ENCODE measurements at regions not wholly inside any gene's neighbourhood (a gene's known extent, or its start where the extent isn't known, plus 50 kb on each side); places are given as distances from the start of the nearest gene placed in this dataset.

DNA sequence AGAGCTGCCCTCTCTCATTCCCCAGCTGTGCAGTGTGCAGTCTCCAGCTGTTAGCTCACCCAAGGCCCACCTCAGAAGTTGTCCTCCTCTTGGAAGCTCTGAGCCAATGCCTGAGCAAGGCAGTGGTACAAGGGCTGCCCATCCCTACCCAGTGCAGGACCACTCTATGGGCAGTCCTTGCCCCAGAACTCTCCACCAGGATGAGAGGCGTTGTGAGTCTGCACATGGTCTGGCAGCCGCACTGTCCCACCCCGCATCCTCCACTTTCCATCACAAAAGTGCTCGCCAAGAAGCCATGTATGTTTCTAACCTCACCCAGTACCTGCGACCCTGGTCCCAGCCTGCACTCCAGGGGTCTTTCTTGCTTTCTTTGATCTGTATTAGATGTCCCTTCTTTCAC is 175.1 kb upstream of the PMEPA1 start:
- DNase-seq (ENCODE audit: extremely low read depth in 1 of 2, low read depth in 1 of 2), result no peak

DNA sequence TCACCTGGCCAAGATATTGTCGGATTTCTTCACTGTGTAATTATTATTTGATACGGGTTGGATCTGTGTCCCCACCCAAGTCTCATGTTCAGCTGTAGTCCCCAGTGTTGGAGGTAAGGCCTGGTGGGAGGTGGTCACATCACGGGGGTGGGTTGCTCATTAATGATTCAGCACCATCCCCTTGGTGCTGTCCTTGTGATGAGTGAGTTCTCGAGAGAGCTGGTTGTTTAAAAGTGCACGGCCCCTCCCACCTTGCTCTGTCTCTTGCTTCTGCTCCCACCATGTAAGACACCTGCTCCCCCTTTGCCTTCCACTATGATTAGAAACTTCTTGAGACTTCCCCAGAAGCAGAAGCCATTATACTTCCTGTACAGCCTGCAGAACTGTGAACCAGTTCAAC is 173.9 kb upstream of the PMEPA1 start:
- no peak for DNase-seq (ENCODE audit: extremely low read depth in 1 of 2, low read depth in 1 of 2)

DNA sequence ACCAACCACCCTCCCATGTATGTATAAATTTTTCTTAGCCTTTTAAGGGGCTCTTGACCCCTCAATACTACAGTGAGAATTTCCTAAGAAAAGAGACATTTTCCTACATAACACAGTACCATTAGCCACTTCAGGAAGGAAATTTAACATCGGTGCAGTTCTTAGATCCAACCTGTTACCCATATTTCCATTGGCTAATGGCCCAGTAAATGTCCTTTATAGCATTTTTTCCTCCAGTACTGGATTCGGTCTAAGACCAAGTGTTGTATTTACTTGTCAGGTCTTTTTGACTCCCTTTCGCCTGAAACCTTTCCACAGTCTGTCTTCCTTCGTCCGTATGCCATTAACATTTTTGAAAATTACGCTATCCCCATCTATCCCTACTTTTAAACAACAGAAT is 173.4 kb upstream of the PMEPA1 start:
- DNase-seq (ENCODE audit: extremely low read depth in 1 of 2, low read depth in 1 of 2), result no peak

DNA sequence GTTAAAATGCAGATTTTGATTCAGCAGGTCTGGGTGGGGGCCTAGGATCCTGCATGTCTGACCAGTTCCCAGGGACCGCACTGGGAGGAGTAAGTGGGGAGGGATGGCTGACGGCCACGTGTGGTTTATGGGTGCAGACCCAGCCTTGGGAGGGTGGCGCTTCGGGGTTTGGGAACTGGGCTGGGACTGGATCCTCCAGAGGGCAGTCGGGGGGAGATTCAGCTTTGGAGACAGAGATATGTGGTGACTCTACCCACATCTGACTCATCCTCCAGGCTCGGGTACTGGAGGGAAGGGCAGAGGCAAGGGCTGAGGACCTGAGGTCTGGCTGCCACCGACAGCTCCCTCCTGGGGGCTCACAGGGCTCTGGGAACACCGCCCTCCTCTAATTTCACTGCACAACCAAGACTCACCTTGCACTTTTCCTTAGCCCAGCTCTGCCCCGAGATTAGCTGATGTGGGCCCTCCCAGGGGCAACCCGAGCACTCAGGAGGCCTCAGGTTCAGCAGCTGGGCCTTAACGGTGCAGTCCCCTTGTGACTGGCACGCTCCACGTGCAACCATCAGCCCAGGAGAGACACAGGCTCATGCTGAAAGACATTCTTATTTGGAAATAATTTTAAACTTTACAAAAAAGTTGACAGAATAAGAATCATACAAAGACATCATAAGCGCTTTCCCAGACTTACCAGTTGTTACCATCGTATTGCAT is 172.8 kb upstream of the PMEPA1 start:
- no peak for DNase-seq (ENCODE audit: extremely low read depth in 1 of 2, low read depth in 1 of 2)

DNA sequence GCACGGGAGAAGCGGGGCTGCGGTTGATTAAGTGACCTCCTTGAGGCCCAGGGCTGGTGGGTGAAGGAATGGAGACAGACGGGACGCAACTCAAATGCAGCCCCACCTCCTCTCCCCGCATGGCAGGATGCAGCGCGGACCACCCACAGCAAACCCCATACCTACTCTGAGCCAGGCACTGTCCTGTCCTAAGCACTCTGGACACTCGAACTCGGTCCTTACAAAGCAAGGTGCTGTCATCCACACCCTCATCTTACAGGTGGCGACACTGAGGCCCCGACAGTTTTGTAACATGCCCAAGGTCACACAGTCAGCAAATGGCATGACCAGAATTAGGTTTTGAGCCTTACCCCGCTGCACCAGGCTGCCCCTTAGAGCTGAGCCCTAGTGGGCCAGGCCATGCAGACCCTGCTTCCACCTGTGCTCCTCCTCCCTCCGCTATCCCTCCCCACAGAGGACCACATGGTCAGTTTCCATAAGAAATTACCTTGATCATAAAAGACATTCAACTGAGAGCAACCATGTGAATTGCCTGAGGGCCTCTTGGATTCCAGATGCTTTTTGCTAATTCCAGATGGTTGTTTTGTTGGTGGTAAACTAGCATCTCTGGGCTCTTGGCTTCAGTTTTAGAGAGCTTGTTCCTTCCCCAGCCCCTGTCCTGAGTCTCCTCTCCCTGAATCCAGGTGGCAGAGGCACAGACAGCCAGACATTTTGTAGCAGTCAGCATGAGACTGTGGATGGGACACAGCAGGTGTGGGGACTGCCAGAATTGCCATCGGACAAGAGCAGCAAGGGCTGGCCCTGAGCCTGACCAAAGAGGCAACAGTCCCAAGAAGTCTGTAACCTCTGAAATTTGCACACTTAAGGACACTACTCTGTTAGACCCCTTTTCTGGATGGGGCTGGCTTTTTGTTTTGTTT is 171.9 kb upstream of the PMEPA1 start:
- DNase-seq (ENCODE audit: extremely low read depth in 1 of 2, low read depth in 1 of 2), result no peak

DNA sequence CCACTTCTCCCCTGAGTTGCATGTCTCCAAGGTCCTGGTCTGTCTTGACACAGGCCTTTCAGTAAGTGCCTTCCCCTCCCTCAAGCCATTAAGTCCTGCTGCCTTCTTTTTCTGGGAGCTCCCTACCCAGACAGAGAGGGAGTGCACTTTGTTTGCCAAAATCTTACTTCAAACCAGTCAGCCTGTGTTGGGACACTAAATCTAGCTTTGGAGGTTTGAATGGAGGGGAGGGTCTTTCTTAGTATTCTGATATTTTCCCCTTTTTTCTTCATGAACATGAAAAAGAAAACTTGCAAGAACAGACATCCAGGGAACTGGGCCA is 170.7 kb upstream of the PMEPA1 start:
- no peak for DNase-seq (ENCODE audit: extremely low read depth in 1 of 2, low read depth in 1 of 2)

DNA sequence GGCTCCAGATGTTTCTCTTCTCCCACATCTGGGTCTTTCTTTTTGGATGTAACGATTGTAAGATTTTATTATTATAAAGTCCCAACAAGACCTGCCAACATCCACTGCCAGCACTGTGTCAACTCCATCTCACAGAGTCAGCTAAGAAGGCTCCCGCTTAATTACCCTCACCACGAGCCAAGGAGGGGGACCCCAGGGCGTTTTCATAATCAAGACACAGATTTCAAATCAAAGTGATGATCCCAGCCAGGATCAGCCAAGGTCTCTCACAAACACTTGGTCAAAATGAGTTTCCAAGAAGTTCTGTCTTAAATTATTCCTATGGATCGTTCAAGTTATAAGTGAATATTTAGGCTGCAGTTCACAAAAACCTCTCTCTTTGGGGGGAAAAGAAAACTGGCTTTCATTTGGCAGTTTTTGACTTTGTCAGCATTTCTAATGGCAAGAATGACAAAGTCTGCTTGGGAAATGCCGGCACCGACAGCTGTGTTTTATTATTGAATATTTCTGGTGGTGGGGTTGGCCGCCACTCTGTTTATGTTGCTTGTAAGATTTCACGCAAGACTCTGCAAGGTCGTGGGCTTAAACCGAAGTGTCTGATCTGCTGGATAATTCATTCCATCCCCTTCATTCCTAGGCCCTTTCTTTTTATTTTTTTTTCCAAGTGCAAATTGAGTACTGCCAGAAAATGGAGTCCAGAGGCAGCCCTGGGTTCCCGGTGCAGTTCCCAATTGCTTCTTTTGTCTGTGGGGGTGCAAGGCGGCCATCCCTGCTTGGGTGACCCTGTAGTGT is 170.2 kb upstream of the PMEPA1 start:
- DNase-seq (ENCODE audit: extremely low read depth in 1 of 2, low read depth in 1 of 2), result no peak

DNA sequence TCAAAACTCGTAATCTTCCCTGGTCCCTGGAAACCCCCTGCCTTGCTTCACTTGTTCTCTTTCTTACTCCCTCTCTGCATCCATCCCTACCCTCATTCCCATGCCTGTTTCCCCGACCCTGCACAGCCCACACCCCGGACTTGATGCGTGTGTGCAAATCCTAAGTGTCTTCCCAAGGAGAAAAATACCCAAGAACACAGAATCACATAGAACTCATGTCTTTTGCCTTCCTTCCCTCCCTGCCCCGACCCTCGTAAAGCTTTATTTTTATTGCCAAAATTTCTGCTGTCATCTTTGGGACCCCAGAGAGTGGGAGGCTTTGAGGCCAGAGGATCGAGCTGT is 169.6 kb upstream of the PMEPA1 start:
- DNase-seq (ENCODE audit: extremely low read depth in 1 of 2, low read depth in 1 of 2), result no peak

DNA sequence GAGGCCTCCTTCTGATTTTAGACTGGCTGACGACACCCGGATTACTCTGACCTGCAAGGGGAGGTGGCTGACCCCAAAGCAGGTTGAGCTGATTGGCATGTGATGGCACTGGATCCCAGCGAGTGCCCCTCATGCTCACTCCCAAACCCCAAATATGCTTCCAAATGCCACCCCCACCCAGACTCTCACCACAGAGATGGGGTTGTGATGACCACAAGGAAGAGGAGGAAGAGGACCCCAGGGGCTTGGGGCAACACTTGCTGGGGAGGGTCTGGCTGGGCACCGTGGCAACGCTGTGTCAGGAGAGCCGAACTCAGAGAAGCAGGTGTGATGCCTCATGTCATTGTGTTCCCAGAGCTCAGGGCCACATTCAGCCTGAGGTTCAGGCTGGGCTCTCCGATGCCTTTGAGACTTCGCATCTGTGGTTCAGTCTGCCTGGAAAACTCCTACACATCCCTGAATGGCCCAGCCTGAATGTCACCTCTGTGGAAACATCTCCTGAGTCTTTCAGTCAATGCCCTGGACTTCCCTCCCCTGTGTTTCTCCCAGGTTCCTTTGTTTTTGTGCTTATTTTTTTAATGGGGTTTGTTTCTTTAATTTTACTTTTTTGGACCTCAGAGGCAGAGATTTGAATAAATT is 169.1 kb upstream of the PMEPA1 start:
- DNase-seq (ENCODE audit: extremely low read depth in 1 of 2, low read depth in 1 of 2), result no peak

DNA sequence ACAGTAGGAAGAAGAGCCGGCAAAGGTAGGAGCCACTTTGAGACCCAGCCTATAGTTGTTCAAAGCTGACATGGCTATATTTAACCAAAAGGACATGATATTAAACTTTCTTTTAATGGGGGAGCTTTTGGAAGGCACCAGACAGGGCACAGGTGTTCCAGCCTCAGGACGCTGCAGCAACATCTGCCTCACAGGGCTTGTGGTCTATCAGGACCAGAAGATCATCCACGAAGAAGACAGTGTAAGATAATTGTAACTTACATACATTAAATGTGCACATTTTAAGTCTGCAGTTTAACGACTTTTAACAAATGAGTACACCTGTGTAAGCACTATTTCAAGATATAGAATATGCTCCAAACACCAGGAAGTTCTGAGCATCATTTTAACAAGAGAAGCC is 168.2 kb upstream of the PMEPA1 start:
- no peak for DNase-seq (ENCODE audit: extremely low read depth in 1 of 2, low read depth in 1 of 2)

DNA sequence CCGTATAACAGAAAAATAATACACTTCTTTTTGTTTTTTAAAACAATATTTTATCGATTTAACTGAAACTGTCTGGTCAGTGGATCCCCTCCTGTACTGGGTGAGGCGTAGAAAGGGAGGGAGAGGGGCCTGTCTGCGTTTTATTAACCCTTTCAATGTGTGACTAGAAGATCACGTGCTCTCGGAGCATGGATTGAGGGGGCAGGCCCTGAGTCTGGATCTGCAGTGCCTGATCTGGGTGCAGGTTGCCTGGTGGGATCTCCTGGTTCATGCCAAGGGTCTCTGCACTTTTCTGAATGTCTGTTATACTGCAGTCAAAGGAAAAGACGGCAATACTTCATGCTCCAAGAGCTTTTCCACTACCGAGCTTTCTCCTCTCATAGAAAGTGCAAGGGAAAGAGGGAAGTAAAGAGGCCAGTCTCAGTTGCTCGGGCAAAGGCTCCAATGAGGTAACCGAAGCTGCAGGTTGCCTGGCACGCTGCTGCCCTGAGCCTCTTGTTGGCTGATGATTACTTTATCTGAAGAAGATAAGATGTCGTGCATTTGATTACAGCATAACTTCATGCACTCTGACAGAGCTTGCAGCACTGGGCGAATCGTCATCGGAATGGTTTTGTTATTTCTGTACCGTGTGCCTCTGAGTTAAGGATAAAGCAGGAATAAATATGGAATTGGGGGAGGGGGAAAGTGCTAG is 167.5 kb upstream of the PMEPA1 start:
- no peak for DNase-seq (ENCODE audit: extremely low read depth in 1 of 2, low read depth in 1 of 2)

DNA sequence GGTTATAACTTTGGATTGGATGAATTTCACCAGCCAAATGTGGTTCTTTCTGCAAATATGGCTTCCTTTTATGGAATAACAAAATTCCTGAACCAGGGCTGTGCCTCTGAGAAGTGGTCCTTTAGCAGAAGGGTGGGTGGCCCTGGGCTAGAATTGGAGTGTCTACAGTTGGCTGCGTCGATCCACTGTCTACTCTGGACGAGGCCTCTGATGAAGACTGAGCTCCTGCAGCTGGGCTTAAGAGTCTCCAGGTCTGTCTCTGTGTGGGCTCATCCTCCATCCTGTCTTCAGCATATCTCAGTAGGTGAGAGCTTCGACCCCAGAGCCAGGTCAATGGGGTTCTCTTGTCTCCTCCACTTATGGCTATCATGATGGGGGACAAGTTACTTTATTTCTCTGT is 166.3 kb upstream of the PMEPA1 start:
- no peak for DNase-seq (ENCODE audit: extremely low read depth in 1 of 2, low read depth in 1 of 2)

DNA sequence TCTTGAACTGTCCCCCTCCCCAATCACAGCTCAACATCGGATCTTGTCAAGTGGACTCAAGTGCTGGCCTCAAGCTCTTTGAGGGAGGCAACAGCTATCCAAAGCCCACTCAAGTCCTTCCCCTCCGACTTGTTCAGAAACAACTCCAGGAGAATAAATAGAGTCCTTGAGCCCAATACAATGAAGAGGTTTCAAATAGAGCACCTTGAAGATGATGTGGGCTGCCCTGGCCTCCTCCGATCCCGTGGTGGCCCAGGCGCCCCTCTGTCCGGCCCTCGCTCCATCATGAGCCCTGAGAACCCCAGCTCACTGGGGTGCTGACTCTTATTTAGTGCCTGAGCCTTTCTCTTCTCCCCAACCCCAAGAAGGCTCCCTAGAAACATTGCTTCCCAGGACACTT is 164.3 kb upstream of the PMEPA1 start:
- DNase-seq (ENCODE audit: extremely low read depth in 1 of 2, low read depth in 1 of 2), result no peak

DNA sequence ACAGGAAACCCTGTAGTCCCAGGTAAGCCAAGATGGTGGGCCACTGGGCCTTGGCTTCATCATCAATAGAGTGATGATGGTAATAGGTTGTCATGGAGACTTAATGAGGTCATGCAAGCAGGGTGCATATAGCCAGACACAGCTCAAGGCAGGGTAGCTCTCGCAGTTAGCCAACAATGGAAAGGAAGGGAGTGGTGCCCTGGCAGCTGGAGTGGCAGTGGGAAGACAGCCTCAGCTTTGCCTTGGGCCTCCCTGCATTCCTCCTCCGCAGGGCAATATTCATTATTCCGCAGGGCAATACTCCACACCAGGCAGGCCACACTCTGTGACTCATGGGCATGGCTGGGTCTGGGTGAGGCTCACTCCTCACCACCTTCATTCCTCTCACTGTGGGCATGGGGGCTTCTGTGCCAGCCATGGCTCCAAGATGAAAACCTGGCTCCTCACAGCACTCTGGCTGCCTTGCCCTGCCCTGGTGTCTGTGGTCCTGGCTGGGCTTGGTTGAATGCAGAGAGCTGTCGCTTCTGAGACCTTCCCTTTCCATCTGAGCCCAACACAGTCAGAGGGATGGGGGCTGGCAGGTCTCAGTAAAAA is 163.1 kb upstream of the PMEPA1 start:
- no peak for DNase-seq (ENCODE audit: extremely low read depth in 1 of 2, low read depth in 1 of 2)

DNA sequence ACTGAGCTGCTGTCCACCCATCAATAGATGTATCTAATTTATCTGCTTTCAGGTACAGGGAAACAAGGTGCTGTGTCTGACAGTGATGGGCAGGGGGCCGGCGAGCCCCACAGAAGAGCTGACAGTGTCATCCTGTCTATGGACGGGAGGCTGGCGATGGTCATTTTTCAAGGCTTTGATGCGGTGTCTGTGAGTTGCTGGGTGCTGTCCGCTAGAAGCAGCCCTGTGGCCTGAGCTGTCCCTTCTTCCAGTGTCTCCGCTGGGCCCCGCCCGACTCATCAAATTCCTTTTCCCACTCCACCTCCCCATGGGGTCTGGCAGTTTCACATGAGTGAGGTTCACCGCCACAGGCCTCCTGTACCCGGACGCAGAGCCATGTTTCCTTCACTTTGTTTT is 161.4 kb upstream of the PMEPA1 start:
- no peak for DNase-seq (ENCODE audit: extremely low read depth in 1 of 2, low read depth in 1 of 2)

DNA sequence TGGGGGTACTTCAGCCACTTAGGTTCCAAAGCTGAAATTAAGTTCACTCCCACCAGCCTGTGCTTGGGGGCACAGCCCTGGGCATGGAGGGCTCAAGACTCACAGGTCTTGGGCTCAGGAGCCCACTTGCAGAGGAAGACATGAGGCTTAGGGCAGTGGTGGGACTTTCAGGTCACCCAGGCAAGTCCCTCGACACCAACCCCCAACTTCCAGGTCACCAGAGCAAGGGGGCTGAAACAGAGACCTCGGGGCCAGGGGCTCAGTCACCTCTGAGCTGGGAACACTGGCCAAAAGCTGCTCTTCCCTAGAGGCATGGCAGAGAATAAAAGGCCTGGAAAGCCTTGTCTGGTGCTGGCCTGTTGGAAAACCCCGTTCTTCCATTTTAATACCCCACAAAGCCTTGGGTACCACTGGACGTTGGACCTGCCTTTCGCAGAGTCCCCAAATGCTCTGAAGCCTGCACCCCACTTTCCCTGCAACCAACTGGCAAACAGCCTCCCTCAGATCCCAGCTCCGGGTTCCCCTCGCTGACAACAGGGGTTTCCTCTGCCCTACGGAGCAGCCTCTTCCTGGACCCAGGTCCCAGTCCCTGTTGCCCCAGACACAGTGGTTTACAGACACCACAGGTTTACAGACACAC is 160.9 kb upstream of the PMEPA1 start:
- no peak for DNase-seq (ENCODE audit: extremely low read depth in 1 of 2, low read depth in 1 of 2)

DNA sequence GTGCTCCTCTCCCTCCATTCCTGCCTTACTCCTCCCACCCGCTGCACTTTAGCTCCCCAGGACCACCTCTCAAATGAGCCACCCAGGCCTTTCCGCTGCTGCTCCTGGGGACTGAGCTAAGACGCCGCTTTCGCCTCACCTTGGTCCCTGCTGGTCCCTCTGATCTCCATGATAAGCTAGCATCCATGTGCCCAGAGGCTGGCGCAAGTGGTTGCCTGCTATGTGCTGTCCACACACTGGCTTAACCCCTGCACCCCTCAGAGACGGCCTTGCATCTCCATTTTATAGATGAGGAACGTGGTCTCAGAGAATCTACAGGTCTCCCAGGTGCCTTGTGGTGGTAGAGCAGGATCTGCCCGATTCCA is 160.1 kb upstream of the PMEPA1 start:
- no peak for DNase-seq (ENCODE audit: extremely low read depth in 1 of 2, low read depth in 1 of 2)

DNA sequence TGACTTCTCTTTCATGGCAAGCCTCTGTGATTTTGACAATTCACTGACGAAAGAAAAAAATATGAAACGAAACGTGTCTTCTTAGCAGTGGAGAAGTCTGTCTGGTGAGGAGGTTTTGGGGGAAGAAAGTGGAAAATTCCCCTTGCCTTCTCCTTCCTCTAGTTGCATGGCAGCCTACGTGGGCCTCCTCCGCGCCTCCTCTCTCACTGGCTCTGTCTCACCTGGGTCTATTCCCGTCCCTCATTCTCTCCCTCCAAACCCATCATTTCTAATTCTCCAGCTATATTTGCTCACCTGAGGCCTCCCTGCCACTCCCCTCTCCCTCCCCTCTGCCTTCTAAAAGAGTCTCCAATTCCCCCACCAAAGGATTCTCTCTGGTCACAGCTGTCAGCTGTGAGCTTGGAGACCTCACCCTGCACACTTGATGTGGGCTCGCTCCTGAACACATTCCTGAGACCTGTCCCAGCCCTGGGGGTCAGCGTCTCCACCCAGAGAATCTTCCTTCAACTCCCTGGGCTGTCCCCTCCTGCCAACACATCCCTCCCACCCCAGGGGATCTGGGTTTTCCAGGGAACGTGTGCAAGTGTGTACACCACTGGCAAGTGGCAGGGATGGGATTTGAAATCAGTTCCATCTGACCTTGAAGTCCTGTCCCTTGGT is 159.6 kb upstream of the PMEPA1 start:
- DNase-seq (ENCODE audit: extremely low read depth in 1 of 2, low read depth in 1 of 2), result no peak

DNA sequence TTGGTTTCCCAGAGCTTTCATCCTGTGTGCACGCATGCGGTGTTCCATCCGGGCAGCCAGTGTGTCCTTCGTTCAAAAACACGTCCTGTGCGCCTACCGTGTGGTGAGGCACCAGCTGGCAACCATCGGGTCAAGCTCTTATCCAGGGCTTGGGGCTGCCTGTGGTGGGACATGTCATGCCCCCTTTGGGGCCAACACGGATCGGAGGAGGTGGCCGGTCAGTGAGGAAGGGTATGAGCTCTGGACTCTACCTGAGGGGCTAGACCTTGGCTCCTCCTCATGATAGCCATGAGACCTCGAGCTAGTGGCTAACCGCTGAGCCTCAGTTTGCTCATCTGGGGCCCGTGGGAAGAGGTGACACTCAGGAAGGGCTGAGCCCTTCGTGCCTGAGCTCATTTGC is 158.5 kb upstream of the PMEPA1 start:
- DNase-seq (ENCODE audit: extremely low read depth in 1 of 2, low read depth in 1 of 2), result no peak

Data from stimulated activated CD8-positive, alpha-beta memory T cell treated with anti-CD3 and anti-CD28 coated beads, Interleukin-7, amount 100 ng/mL, for 48 hours (primary cell).